CD4-positive, alpha-beta T cell treated with Interleukin-12 subunit alpha and Interleukin-12 subunit beta, for 1 hour (primary cell): ENCODE measurements at regions not wholly inside any gene's neighbourhood (a gene's known extent, or its start where the extent isn't known, plus 50 kb on each side); places are given as distances from the start of the nearest gene placed in this dataset.
"Not testable (repeated sequence)": the region's sequence is repeated elsewhere in the genome, so short reads cannot be mapped to it uniquely, and the experiment has no call there.

Source experiments
- DNase-seq: peaks from one replicate; pipeline ENCODE4 v3.0.0-alpha.2; 2020

DNA sequence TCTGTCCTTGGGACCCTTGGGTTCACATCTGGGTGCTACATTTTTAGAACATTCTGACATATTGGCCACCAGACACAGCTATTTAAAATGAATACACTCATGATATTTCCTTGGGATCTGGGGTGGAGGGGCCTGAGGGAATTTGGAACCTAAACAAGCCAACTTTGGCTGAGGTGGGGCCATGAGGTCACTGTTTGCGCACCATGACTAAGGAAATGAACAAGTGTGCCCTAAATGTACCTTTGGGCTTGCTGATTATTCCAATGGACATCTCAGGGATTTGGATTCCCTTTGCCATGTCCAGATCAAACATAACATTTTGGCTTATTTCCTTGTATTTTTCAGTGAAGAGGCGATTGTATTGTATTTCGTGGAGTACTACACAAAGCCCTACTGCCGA lies 80.5 kb upstream of the SEC11C start:
- DNase-seq, result no peak

GRCh38 chr18:59060551-59060950 lies 79.1 kb upstream of the SEC11C start:
- no peak for DNase-seq

DNA sequence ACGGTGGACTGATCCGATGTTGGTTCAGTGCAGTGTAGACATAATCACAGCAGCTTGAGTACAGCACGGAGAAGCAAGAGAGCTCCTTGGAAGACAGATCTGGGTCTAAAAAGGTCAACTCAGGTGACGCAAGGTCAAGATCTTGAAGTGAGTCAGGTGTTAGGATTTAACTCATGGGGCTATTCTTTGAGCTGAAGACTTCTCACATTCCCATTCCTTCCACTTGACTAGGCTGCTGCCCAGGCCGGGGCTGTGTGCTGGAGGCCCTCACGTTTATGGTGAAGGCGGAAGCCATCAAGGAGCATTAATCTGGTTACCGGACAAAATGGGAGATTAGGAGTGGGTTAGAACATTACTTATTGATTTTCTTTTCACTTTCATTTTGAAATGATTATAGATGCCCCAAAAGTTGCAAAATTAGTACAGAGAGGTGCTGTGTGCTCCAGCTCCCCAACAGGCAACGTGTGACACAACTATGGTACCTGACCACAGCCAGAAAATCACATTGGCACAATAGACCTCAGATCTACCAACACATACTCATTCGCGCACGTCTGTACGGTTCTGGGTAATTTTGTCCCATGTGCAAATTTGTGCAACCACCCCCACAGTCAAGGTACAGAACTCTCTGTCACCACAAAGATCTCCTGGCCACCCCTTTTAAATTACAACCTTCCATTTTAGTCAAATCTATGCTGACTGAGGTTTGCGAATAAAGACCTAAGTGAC lies 77.6 kb upstream of the SEC11C start:
- DNase-seq, result no peak

GRCh38 chr18:59062643-59063006 lies 77.1 kb upstream of the SEC11C start:
- DNase-seq, result no peak

GRCh38 chr18:59063300-59063906 lies 76.3 kb upstream of the SEC11C start:
- DNase-seq, result no peak

DNA sequence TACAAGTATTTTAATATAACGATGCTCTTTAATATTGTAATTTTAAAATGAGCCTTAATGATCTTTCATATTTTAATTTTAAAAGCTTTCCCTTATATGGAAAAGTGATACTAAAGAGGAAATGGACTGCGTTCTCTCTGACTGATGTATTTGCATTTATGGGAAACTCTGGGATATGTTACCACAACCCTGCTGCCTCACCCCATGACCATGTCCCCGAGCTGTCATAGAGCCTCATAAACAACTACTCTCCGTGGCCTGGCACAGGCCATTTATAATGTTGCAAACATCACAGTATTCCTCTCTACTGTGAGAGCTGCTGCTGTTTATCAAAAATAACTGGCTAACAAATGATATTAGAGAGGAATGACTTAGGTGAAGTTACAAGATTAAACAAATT lies 75.8 kb upstream of the SEC11C start:
- no peak for DNase-seq

DNA sequence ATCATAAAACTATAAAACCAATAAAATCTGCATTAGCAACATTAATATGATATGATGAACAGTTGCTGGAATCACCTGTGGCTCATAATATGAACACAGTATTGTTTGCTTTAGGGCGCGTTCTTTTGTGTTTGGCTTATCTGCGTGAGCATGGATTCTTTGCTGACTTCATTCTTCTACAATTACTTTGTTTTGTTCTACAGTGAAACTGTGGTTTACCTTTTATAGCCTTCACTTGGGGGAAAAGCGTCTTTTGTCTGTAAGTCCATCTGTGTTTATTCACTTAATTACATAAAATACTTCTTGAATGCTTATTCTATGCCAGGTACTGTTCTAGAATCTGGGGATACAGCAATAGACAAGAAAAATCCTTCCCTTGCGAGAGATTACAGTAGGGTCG lies 74.0 kb upstream of the SEC11C start:
- no peak for DNase-seq

- no peak for DNase-seq
These were observed 71.8 kb upstream of the SEC11C start for GRCh38 chr18:59067873-59068272.

- DNase-seq, result no peak
These were observed 71.2 kb upstream of the SEC11C start for GRCh38 chr18:59068276-59069071.

GRCh38 chr18:59070181-59070912 lies 69.3 kb upstream of the SEC11C start:
- peak; percentile 67 for DNase-seq

DNA sequence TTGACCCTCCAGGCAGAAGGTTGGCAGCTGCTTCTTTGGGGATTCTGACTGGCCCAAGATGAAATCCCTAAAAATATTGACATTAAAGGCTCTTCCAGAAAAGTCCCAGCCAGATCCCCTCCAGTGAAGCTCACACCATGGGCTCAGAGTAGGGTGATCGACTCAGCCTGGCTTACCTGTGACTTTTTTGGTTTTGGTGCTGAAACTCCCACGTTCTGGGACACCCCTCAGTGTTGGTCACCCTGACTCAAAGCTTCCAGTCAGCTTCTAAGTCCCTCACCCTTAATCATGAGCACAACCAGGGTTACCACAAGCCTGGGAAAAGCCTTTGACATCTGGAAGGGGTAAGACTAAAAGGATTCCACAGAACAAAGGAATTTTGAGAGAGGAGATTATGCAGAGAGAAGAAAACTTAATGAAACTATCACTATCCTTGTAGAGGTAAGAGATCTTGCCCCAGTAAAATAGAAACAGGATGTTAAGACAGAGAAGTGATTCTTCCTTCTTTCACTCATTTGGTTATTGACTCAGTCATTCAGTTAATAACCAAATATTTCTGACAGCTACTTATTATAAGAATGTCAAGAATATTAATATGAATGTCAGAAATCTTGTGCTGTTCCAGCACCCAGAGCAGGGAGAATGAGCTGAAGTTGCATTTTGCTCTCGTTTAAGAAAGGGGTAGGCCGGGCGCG lies 66.8 kb upstream of the SEC11C start:
- DNase-seq, result no peak

GRCh38 chr18:59075923-59076322 lies 63.8 kb upstream of the SEC11C start:
- DNase-seq, result no peak

GRCh38 chr18:59079264-59079663 lies 60.4 kb upstream of the SEC11C start:
- DNase-seq, result no peak

DNA sequence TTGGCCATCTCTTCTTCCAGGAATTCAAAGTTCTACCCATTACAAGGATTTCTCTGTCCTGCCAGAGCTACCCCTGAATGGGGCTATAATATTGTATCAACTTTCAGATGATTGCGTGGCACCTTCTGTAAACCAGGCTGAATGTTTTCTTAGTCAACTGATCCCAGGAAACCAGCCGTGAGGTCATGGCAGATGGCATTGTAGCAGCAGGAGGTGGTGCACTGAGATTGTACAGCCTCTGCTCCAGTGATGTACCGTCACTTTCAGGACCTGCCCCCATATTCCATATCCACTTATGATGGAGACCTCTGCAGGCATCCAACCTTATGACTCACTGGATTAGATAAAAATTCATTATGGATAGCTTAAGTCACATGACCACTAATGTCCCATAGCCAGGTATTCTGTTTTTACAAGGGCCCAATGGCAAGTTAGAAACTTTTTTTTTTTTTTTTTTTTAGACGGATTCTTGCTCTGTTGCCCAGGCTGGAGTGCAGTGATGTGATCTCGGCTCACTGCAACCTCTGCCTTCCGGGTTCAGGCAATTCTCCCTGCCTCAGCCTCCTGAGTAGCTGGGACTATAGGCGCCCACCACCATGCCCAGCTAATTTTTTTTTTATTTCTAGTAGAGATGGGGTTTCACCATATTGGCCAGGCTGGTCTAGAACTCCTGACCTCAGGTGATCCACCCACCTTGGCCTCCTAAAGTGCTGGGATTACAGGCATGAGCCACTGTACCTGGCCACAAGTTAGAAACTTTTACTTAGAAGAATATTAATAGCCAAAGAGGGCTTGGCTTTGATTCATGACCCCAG lies 59.8 kb upstream of the SEC11C start:
- DNase-seq, result not testable (repeated sequence)

- DNase-seq, result no peak
These were observed 56.4 kb upstream of the SEC11C start for GRCh38 chr18:59083136-59083818.

DNA sequence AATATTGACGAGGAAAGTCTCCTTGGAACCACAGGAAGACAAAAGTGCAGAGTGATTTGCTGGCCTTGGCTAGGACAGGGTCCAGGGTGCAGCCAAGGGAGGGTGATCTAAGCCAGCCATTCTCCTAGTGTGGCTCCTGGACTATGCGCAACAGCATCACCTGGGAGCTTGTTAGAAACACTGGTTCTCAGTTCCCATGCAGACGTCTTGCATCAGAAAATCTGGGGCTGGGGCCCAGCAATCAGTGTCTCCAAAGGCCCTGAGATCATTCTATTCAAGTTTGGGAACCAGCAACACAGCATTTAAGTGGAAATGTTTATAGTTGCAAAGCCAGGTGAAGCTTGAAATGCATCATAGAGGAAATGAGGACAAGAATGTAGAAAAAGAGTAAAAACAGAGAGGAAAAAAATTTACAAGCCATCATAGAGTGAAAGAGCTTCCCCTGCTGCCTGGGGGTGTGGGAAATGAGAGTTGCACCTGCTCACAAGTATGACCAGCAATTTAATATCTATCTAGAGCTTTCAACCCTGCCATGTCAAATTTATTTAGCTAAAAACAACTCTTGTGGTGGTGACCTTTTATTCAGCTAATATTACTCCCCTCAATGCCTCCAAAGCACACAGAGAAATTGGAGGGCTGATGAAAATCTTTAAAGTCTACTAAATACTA lies 54.4 kb upstream of the SEC11C start:
- no peak for DNase-seq

DNA sequence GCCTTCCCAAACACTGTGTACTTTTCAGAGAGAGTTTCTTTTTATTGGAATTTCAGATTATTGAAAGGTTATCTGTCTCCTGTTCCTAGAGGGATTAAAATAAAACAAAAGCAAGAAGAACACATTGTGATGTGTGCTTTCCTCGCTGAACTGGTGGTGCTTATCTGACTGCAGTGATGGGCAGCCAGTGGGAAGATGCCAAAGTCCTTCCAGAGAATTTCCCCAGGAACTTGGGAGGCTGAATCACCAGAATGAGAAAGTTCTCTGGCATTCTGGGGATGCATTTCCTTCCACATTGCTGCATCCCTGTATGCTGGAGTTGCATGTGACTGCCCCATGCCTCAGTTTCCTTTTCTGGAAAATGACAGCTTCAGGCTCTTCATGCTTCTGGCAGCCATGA lies 53.9 kb upstream of the SEC11C start:
- DNase-seq, result no peak

DNA sequence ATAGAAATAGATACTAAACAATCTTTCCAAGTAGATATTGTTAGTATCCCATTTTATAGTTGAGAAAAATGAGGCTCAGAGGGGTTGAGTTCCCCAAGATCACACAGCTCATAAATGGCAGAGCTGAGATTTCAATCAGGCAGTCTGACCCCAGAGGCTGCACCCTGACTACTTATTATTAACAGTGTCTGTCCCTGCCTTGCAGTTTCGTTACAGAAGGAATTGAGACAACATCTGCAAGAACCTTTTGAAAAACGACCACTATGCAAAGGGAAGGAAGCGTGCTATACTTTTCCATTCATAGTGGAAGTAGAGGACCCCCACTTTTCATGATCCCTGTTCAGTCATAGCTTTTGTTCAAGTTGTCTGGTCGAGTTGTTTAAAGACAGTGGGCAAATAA lies 53.2 kb upstream of the SEC11C start:
- no peak for DNase-seq

GRCh38 chr18:59087391-59087790 lies 52.3 kb upstream of the SEC11C start:
- peak; percentile 10 for DNase-seq
